Keratinocyte (primary cell): ENCODE measurements at regions not wholly inside any gene's neighbourhood (a gene's known extent, or its start where the extent isn't known, plus 50 kb on each side); places are given as distances from the start of the nearest gene placed in this dataset.

Experiments used
- DNase-seq: peaks from one replicate; pipeline ENCODE4 v3.0.0-alpha.2; 2011; ENCODE audit warnings: low read depth, missing footprints, low spot score
- FAIRE-seq: peaks from 2 replicates; lab custom pipeline; 2011; peaks lifted over from hg19 to GRCh38; lab: Jason Lieb, UNC
- H2AFZ ChIP-seq: 2 replicates; pipeline ENCODE4 v1.6.0; 2012; ENCODE audit warnings: low read length, control low read depth, inconsistent platforms; ENCODE audit not compliant: control insufficient read depth
- H3K27ac ChIP-seq: 2 replicates; pipeline ENCODE4 v1.5.1; 2011; ENCODE audit warnings: low read length; ENCODE audit not compliant: control insufficient read depth, insufficient read depth
- H3K27me3 ChIP-seq: 3 replicates; pipeline ENCODE4 v1.6.0; 2011; ENCODE audit warnings: low read length; ENCODE audit not compliant: control insufficient read depth, insufficient read depth; ENCODE audit errors: extremely low read depth
- H3K36me3 ChIP-seq, 2 experiments: 2 replicates in 1 of 2; 3 replicates in 1 of 2; pipeline ENCODE4 v1.5.1; 2011; ENCODE audit warnings: low read length in 2 of 2, mild to moderate bottlenecking in 1 of 2; ENCODE audit not compliant: control insufficient read depth in 2 of 2, insufficient read depth in 2 of 2; ENCODE audit errors: extremely low read depth in 1 of 2
- H3K4me1 ChIP-seq: 3 replicates; pipeline ENCODE4 v1.5.1; 2011; ENCODE audit warnings: low read length; ENCODE audit not compliant: control insufficient read depth, insufficient read depth; ENCODE audit errors: extremely low read depth
- H3K4me2 ChIP-seq: 3 replicates; pipeline ENCODE4 v1.6.0; 2011; ENCODE audit warnings: low read depth, low read length; ENCODE audit not compliant: control insufficient read depth, insufficient read depth; ENCODE audit errors: extremely low read depth
- H3K4me3 ChIP-seq, 3 experiments: fragments of 200-600 bp in 1 of 3; sonication (generic) in 1 of 3; 2 replicates in 2 of 3; 3 replicates in 1 of 3; pipeline ENCODE4 v1.5.1; 2011 to 2016; ENCODE audit warnings: low read length in 3 of 3, mild to moderate bottlenecking in 3 of 3, control low read depth in 2 of 3, inconsistent platforms in 1 of 3, low read depth in 1 of 3, mixed read lengths in 1 of 3, mixed run types in 1 of 3, moderate library complexity in 1 of 3; ENCODE audit not compliant: control insufficient read depth in 2 of 3, insufficient read depth in 2 of 3; ENCODE audit errors: extremely low read depth in 1 of 3
- H3K79me2 ChIP-seq: 2 replicates; pipeline ENCODE4 v1.6.0; 2012; ENCODE audit warnings: low read length; ENCODE audit not compliant: control insufficient read depth, insufficient read depth
- H3K9ac ChIP-seq: 3 replicates; pipeline ENCODE4 v1.6.0; 2011; ENCODE audit warnings: low read length; ENCODE audit not compliant: control insufficient read depth, insufficient read depth; ENCODE audit errors: extremely low read depth
- H3K9me1 ChIP-seq: 3 replicates; pipeline ENCODE4 v1.6.0; 2011; ENCODE audit warnings: low read length; ENCODE audit not compliant: control insufficient read depth, insufficient read depth; ENCODE audit errors: extremely low read depth
- H3K9me3 ChIP-seq: 2 replicates; pipeline ENCODE4 v1.5.1; 2012; ENCODE audit warnings: low read depth, low read length; ENCODE audit not compliant: control insufficient read depth
- H4K20me1 ChIP-seq: 3 replicates; pipeline ENCODE4 v1.6.0; 2011; ENCODE audit warnings: low read length; ENCODE audit not compliant: control insufficient read depth, insufficient read depth; ENCODE audit errors: extremely low read depth
- CTCF ChIP-seq, 3 experiments: IDR thresholded peaks in 1 of 3; conservative IDR thresholded peaks in 1 of 3; optimal IDR thresholded peaks in 1 of 3; 2 replicates in 2 of 3; 3 replicates in 1 of 3; pipeline versions ENCODE3 to v1.5.1; 2011; ENCODE audit warnings: low read length in 3 of 3, mild to moderate bottlenecking in 3 of 3, moderate library complexity in 2 of 3, control low read depth in 1 of 3, inconsistent platforms in 1 of 3; ENCODE audit not compliant: insufficient read depth in 2 of 3; ENCODE audit errors: extremely low read depth in 1 of 3
- EZH2 ChIP-seq: IDR thresholded peaks from one replicate; pipeline ENCODE4 v1.6.1; 2012; ENCODE audit warnings: inconsistent platforms, mild to moderate bottlenecking, low read length, moderate library complexity
- dilution Hi-C: fragments of 300-500 bp; cut with MboI; formaldehyde crosslinking; loops from one replicate; pipeline ENCODE4 v1.7.0; 2020; ENCODE audit warnings: low sequenced_read_pairs; ENCODE audit not compliant: extremely low pct_ligation_motif_present

DNA sequence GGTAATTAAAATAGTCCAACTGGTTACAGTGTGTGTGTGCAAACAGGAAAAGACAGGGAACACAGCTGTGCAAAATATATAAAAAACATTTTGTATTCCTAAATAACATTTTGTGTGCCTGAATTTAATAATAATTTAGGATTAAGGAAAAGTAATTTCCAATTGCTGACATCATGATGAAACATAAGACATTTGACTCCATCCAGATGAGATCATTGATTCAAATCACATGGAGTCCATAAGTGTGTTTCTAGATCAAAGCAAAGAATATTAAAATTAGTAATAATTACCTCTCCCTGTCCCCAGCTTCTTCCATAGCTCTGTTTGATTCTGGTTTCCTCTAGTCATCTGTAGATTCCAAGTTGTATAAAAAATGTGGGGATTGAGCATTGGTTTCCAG is 64.6 kb upstream of the BTN3A2 start:
- no peak overlapping the region for H3K27ac ChIP-seq
- no peaks in the 10 kb centered on the region for H3K36me3 ChIP-seq
- peaks cover 19% of the 10 kb centered on the region for H3K4me1 ChIP-seq
- H2AFZ ChIP-seq, result no peak overlapping the region
- H3K9ac ChIP-seq, result no peak overlapping the region
- no peak overlapping the region for H3K4me2 ChIP-seq
- FAIRE-seq, result no peak
- no peaks in the 10 kb centered on the region for H3K79me2 ChIP-seq
- H3K27me3 ChIP-seq, result no peaks in the 10 kb centered on the region
- H4K20me1 ChIP-seq, result no peaks in the 10 kb centered on the region
- DNase-seq, result no peak
- H3K4me3 ChIP-seq, result no peak overlapping the region
- H3K9me1 ChIP-seq, result no peaks in the 10 kb centered on the region
- H3K9me3 ChIP-seq, result no peaks in the 10 kb centered on the region
- dilution Hi-C loops, result no loop called here
- TF ChIP-seq CTCF (optimal IDR thresholded peaks at IDR 0.05 in 1 of 3, IDR thresholded peaks at IDR 0.05 in 1 of 3, conservative IDR thresholded peaks at IDR 0.05 in 1 of 3; ENCODE audit: extremely low read depth in 1 of 3, insufficient read depth in 2 of 3, low read length in 3 of 3), result no peak
- TF ChIP-seq EZH2, result no peak

DNA sequence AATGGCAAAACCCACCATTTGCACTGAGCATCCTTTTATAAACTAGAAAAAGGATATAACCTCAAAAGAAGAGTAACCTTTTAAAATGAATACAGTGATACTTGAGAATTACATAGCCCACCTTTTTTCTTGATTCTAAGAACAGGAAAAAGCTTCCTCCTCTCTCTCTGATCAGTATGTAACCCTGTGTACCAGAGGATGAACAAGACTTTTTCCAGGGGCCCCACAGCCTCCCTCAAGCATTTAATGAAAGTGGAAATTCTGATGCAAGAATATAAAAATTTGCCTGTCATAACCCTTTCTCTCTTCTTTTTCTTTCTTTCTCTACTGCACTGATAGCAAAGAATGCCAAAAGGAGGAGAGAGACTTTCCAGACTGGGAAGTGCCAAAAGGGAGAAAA is 64.2 kb upstream of the BTN3A2 start:
- no peak for TF ChIP-seq EZH2
- Histone ChIP-seq H3K4me2 (no peak overlapping the region), H3K9ac (no peak overlapping the region), H3K79me2 (no peaks in the 10 kb centered on the region), H3K9me3 (no peaks in the 10 kb centered on the region), H3K4me1 (peaks cover 17% of the 10 kb centered on the region), H3K27ac (no peak overlapping the region), H3K9me1 (no peaks in the 10 kb centered on the region), H3K27me3 (no peaks in the 10 kb centered on the region), H4K20me1 (no peaks in the 10 kb centered on the region), H3K36me3 (no peaks in the 10 kb centered on the region), H3K4me3 (no peak overlapping the region), H2AFZ (no peak overlapping the region)
- no peak for DNase-seq
- dilution Hi-C loops, result no loop called here
- no peak for FAIRE-seq

GRCh38 chr6:26301638-26302037 is 63.4 kb upstream of the BTN3A2 start:
- Histone ChIP-seq H3K9me3 (no peaks in the 10 kb centered on the region), H4K20me1 (no peaks in the 10 kb centered on the region), H3K9ac (no peak overlapping the region), H3K4me3 (no peak overlapping the region), H3K9me1 (no peaks in the 10 kb centered on the region), H3K4me2 (no peak overlapping the region), H3K27me3 (no peaks in the 10 kb centered on the region), H3K36me3 (no peaks in the 10 kb centered on the region), H3K4me1 (peaks cover 13% of the 10 kb centered on the region), H3K79me2 (no peaks in the 10 kb centered on the region), H2AFZ (no peak overlapping the region), H3K27ac (no peak overlapping the region)
- TF ChIP-seq CTCF (optimal IDR thresholded peaks at IDR 0.05 in 1 of 3, IDR thresholded peaks at IDR 0.05 in 1 of 3, conservative IDR thresholded peaks at IDR 0.05 in 1 of 3; ENCODE audit: extremely low read depth in 1 of 3, insufficient read depth in 2 of 3, low read length in 3 of 3) (no peak), EZH2 (no peak)
- FAIRE-seq (no peak), DNase-seq (no peak)
- dilution Hi-C loops, result no loop called here
